ENCODE measurements at regions not wholly inside any gene's neighbourhood (a gene's known extent, or its start where the extent isn't known, plus 50 kb on each side); places are given as distances from the start of the nearest gene placed in this dataset.

DNA sequence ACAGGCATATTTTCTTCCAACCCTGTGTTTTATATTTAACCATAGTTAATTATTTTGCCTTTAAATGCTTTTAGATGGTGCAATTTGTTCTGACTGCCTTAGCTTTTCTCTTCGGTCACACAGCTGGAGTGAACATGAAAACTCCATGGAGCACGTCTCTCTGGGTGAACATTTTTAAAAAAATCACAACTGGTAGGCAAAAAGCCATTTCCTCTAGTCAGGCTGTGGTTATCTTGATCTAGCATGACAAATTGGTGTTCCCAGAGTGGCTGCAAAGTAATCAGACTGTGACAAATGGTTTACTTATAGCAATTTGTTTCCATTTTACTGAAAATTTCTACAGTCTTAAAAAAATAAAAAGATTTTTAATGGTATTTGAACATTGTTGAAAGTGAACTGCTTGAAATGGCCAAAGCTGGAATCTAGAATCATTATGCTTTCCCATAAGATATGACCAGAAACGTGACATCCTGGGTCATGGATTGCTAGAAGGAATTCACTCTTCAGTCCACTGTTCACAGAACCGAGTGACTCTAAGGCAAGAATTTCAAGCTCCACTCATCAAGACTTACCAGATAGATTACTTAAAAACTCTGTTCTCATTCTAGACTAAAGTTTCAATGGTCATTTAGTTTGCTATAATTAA is 703.6 kb downstream of the CPS1 start:
- Histone ChIP-seq H3K9me3 (ENCODE audit: control insufficient read depth in 1 of 2, insufficient read depth in 1 of 2, low read length in 2 of 2) (peaks cover 0 to 3% of the 10 kb centered on the region in 2 experiments), H3K27ac (ENCODE audit: low read depth in 1 of 2, low read length in 2 of 2) (no peak overlapping the region), H3K36me3 (ENCODE audit: insufficient read depth, low read length) (no peaks in the 10 kb centered on the region), H3K4me3 (ENCODE audit: low read length) (no peak overlapping the region), H3K4me1 (ENCODE audit: insufficient read depth, low read length) (no peaks in the 10 kb centered on the region), H3K27me3 (ENCODE audit: control insufficient read depth in 1 of 2, insufficient read depth in 2 of 2, low read length in 2 of 2) (no peaks in the 10 kb centered on the region)
- DNase-seq, result no peak
- intact Hi-C loops (cut with DNase I, micrococcal nuclease), result no loop called here
- no peaks in the 10 kb centered on the region for H3K4me1 Mint-ChIP-seq (ENCODE audit: low read depth)
- no peak overlapping the region for H3K4me3 Mint-ChIP-seq
- CTCF ChIA-PET, result no interaction called here
- no peak overlapping the region for H3K27ac Mint-ChIP-seq
- TF ChIP-seq, protein P1, sequence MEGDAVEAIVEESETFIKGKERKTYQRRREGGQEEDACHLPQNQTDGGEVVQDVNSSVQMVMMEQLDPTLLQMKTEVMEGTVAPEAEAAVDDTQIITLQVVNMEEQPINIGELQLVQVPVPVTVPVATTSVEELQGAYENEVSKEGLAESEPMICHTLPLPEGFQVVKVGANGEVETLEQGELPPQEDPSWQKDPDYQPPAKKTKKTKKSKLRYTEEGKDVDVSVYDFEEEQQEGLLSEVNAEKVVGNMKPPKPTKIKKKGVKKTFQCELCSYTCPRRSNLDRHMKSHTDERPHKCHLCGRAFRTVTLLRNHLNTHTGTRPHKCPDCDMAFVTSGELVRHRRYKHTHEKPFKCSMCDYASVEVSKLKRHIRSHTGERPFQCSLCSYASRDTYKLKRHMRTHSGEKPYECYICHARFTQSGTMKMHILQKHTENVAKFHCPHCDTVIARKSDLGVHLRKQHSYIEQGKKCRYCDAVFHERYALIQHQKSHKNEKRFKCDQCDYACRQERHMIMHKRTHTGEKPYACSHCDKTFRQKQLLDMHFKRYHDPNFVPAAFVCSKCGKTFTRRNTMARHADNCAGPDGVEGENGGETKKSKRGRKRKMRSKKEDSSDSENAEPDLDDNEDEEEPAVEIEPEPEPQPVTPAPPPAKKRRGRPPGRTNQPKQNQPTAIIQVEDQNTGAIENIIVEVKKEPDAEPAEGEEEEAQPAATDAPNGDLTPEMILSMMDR (IDR thresholded peaks at IDR 0.05), result no peak
- H3K27me3 Mint-ChIP-seq, result no peaks in the 10 kb centered on the region
- ATAC-seq (ENCODE audit: poor library complexity), result no peak
- H3K36me3 Mint-ChIP-seq (ENCODE audit: low read depth), result no peaks in the 10 kb centered on the region
- peaks cover 2% of the 10 kb centered on the region for H3K9me3 Mint-ChIP-seq
- POLR2A ChIA-PET, result no interaction called here

DNA sequence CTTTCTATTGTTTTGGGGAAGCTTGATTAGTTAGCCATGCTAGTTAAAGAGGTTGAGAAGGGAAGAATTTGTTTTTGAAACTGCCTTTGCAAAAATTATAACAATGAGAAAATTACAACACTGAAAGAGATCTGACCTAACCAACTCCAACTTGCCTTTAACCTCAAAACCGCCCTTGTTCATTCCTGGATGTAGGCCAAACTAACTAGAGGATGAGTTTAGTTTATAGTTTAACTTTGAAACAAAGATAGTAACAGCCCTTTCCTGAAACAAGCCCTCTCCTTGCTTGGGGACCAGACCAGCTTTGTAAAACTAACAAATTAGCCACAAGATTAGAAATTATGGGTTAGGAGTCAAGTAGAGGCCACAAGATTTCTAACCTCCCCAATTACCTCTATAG is 713.9 kb downstream of the CPS1 start:
- Mint-ChIP-seq H3K9me3 (no peaks in the 10 kb centered on the region), H3K27ac (no peak overlapping the region), H3K4me1 (ENCODE audit: low read depth) (no peaks in the 10 kb centered on the region), H3K36me3 (ENCODE audit: low read depth) (no peaks in the 10 kb centered on the region), H3K27me3 (no peaks in the 10 kb centered on the region), H3K4me3 (no peak overlapping the region)
- Histone ChIP-seq H3K36me3 (ENCODE audit: insufficient read depth, low read length) (no peaks in the 10 kb centered on the region), H3K9me3 (ENCODE audit: control insufficient read depth in 1 of 2, insufficient read depth in 1 of 2, low read length in 2 of 2) (no peaks in the 10 kb centered on the region), H3K4me3 (ENCODE audit: low read length) (no peak overlapping the region), H3K4me1 (ENCODE audit: insufficient read depth, low read length) (no peaks in the 10 kb centered on the region), H3K27me3 (ENCODE audit: control insufficient read depth in 1 of 2, insufficient read depth in 2 of 2, low read length in 2 of 2) (no peaks in the 10 kb centered on the region), H3K27ac (ENCODE audit: low read depth in 1 of 2, low read length in 2 of 2) (no peak overlapping the region)
- DNase-seq (no peak), ATAC-seq (ENCODE audit: poor library complexity) (no peak)
- TF ChIP-seq, protein P1 (IDR thresholded peaks at IDR 0.05), result no peak
- intact Hi-C loops (cut with DNase I, micrococcal nuclease), result no loop called here
- CTCF ChIA-PET, result no interaction called here
- POLR2A ChIA-PET, result no interaction called here

DNA sequence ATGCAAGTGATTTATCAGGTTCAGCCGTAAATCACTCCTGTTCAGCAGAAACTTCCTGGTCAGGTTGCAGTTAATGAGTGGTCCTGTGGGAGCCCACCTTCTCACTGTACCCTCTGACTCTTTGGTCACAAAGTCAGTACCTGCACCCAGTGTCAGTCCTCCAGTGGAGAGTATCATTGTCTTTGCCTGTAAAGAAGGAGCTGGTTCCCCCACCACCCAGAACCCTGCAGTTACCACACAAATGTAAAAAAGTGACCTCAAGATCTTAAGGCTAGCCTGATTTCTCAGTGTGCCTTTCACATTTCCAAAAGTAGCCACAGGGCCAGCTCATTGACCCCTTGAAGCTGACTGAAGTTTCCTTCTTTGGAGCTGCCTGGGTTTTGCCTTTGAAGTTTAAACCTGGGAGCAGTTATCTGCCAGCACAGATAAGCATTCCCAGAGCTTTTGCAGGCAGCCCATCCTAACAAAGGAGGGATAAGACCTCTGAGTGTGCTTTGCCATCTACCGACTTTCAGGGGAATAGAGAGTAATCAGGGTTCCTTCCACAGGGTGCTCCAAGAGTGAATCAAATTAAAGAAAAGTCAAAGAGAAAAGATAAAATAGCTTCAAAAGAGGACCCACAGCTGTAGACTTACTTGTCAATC is 725.2 kb downstream of the CPS1 start:
- intact Hi-C loops (cut with DNase I, micrococcal nuclease), result no loop called here
- H3K4me1 ChIP-seq (ENCODE audit: insufficient read depth, low read length), result no peaks in the 10 kb centered on the region
- Mint-ChIP-seq H3K4me1 (ENCODE audit: low read depth) (no peaks in the 10 kb centered on the region), H3K27ac (no peak overlapping the region), H3K4me3 (no peak overlapping the region), H3K36me3 (ENCODE audit: low read depth) (no peaks in the 10 kb centered on the region), H3K9me3 (no peaks in the 10 kb centered on the region), H3K27me3 (no peaks in the 10 kb centered on the region)
- no peak overlapping the region for H3K27ac ChIP-seq (ENCODE audit: low read depth in 1 of 2, low read length in 2 of 2)
- TF ChIP-seq, protein P1 (IDR thresholded peaks at IDR 0.05), result no peak
- ChIA-PET POLR2A (no interaction called here), CTCF (interaction anchor here (0.6 kb wide), 1 partner anchor 21 kb away, joined by 3 read pairs; no protein-coding TSS in a partner anchor)
- no peaks in the 10 kb centered on the region for H3K9me3 ChIP-seq (ENCODE audit: control insufficient read depth in 1 of 2, insufficient read depth in 1 of 2, low read length in 2 of 2)
- no peak for DNase-seq
- no peak for ATAC-seq (ENCODE audit: poor library complexity)
- no peak overlapping the region for H3K4me3 ChIP-seq (ENCODE audit: low read length)
- H3K27me3 ChIP-seq (ENCODE audit: control insufficient read depth in 1 of 2, insufficient read depth in 2 of 2, low read length in 2 of 2), result no peaks in the 10 kb centered on the region
- H3K36me3 ChIP-seq (ENCODE audit: insufficient read depth, low read length), result no peaks in the 10 kb centered on the region

Measured in CD4-positive, alpha-beta T cell (primary cell).